Upper lobe of right lung (tissue), 1 donor: ENCODE measurements at regions not wholly inside any gene's neighbourhood (a gene's known extent, or its start where the extent isn't known, plus 50 kb on each side); places are given as distances from the start of the nearest gene placed in this dataset.

Source experiments
- ATAC-seq: fragments of 200-7000 bp; cut with Tn5 transposase; one replicate; pipeline ENCODE4 v1.9.1; 2020; ENCODE audit warnings: mild to moderate bottlenecking, moderate library complexity
- DNase-seq: peaks from one replicate; pipeline ENCODE4 v3.0.0-alpha.2; 2020
- H3K27ac ChIP-seq: fragments of 200-600 bp; one replicate; pipeline ENCODE4 v1.8.0; 2022
- H3K27me3 ChIP-seq: fragments of 200-600 bp; one replicate; pipeline ENCODE4 v1.8.0; 2022; ENCODE audit warnings: mild to moderate bottlenecking
- H3K36me3 ChIP-seq: fragments of 200-600 bp; one replicate; pipeline ENCODE4 v1.8.0; 2022
- H3K4me1 ChIP-seq: fragments of 200-600 bp; one replicate; pipeline ENCODE4 v1.8.0; 2022
- H3K4me3 ChIP-seq: fragments of 200-600 bp; one replicate; pipeline ENCODE4 v1.8.0; 2022; ENCODE audit warnings: mild to moderate bottlenecking
- H3K9me3 ChIP-seq: fragments of 200-600 bp; one replicate; pipeline ENCODE4 v1.8.0; 2022
- CTCF ChIP-seq: fragments of 200-600 bp; IDR thresholded peaks from one replicate; pipeline ENCODE4 v1.8.0; 2022; ENCODE audit warnings: antibody characterized with exemption
- intact Hi-C: fragments of 100-400 bp; cut with DNase I; formaldehyde crosslinking; loops from one replicate; pipeline ENCODE4 v1.11.0; 2022
- donor health status: DM: no; HTN: yes; CAD: no; lungs with severe emphysema.

GRCh38 chr5:84573017-84573712 is 188.5 kb upstream of the EDIL3 start:
- Histone ChIP-seq H3K4me1 (no peaks in the 10 kb centered on the region), H3K4me3 (no peak overlapping the region), H3K36me3 (no peaks in the 10 kb centered on the region), H3K27ac (no peak overlapping the region), H3K9me3 (no peaks in the 10 kb centered on the region), H3K27me3 (no peaks in the 10 kb centered on the region)
- ATAC-seq (no peak), DNase-seq (no peak)
- no peak for TF ChIP-seq CTCF
- intact Hi-C loops: no loop called here

GRCh38 chr5:84569307-84569706 is 184.6 kb upstream of the EDIL3 start:
- H3K9me3 ChIP-seq: no peaks in the 10 kb centered on the region
- H3K36me3 ChIP-seq: no peaks in the 10 kb centered on the region
- no peaks in the 10 kb centered on the region for H3K4me1 ChIP-seq
- intact Hi-C loops: no loop called here
- no peak for TF ChIP-seq CTCF
- no peak overlapping the region for H3K27ac ChIP-seq
- no peak for DNase-seq
- no peak for ATAC-seq
- H3K27me3 ChIP-seq: no peaks in the 10 kb centered on the region
- H3K4me3 ChIP-seq: no peak overlapping the region

GRCh38 chr5:84568171-84568570 is 183.5 kb upstream of the EDIL3 start:
- Histone ChIP-seq H3K36me3 (no peaks in the 10 kb centered on the region), H3K4me1 (no peaks in the 10 kb centered on the region), H3K9me3 (no peaks in the 10 kb centered on the region), H3K4me3 (no peak overlapping the region), H3K27me3 (no peaks in the 10 kb centered on the region), H3K27ac (no peak overlapping the region)
- TF ChIP-seq CTCF: no peak
- ATAC-seq (no peak), DNase-seq (no peak)
- intact Hi-C loops: no loop called here

- no peaks in the 10 kb centered on the region for H3K27me3 ChIP-seq
- H3K9me3 ChIP-seq: no peaks in the 10 kb centered on the region
- intact Hi-C loops: no loop called here
- no peak overlapping the region for H3K27ac ChIP-seq
- ATAC-seq (no peak), DNase-seq (no peak)
- H3K4me1 ChIP-seq: no peaks in the 10 kb centered on the region
- no peak for TF ChIP-seq CTCF
- no peaks in the 10 kb centered on the region for H3K36me3 ChIP-seq
- no peak overlapping the region for H3K4me3 ChIP-seq
Observed at GRCh38 chr5:84565866-84566265, 181.2 kb upstream of the EDIL3 start.

- no peaks in the 10 kb centered on the region for H3K4me1 ChIP-seq
- no peaks in the 10 kb centered on the region for H3K9me3 ChIP-seq
- no peaks in the 10 kb centered on the region for H3K27me3 ChIP-seq
- H3K36me3 ChIP-seq: no peaks in the 10 kb centered on the region
- ATAC-seq: no peak
- H3K4me3 ChIP-seq: no peak overlapping the region
- no peak for TF ChIP-seq CTCF
- no peak overlapping the region for H3K27ac ChIP-seq
- DNase-seq: no peak
- intact Hi-C loops: no loop called here
Observed at GRCh38 chr5:84564321-84565075, 179.8 kb upstream of the EDIL3 start.
